IMR-90 (cell line): ENCODE measurements at regions not wholly inside any gene's neighbourhood (a gene's known extent, or its start where the extent isn't known, plus 50 kb on each side); places are given as distances from the start of the nearest gene placed in this dataset.

Experiments
- ATAC-seq: fragments of 200-7000 bp; cut with Tn5 transposase; 2 replicates; pipeline ENCODE4 v1.9.1; 2020; ENCODE audit warnings: low read depth, mild to moderate bottlenecking, moderate library complexity
- BruUV-seq: library from RNA; stranded (reverse); fragments of 400-500 nt; replicated peaks from 2 replicates; lab custom pipeline; 2021; lab: Mats Ljungman, UMichigan
- CTCF ChIA-PET: fragments of 300-600 bp; formaldehyde crosslinking; extraction: SDS; loops from one replicate; lab custom pipeline; 2021; ENCODE audit warnings: antibody characterized with exemption; lab: Yijun Ruan, JAX
- POLR2A ChIA-PET: fragments of 300-600 bp; sonication (Branson Sonifier 250); formaldehyde crosslinking; loops from one replicate; lab custom pipeline; 2022; ENCODE audit warnings: antibody characterized with exemption; ENCODE audit not compliant: unreplicated experiment; lab: Charles Lee
- DNase-seq: peaks from one replicate; pipeline ENCODE4 v3.0.0; 2013
- H2AFZ ChIP-seq: replicated peaks from 2 replicates; pipeline ENCODE3; 2013; ENCODE audit warnings: low read length, mild to moderate bottlenecking; ENCODE audit not compliant: poor library complexity
- H2AK5ac ChIP-seq: 2 replicates; pipeline ENCODE4 v1.6.1; 2013; ENCODE audit warnings: low read depth, low read length, inconsistent platforms
- H2AK9ac ChIP-seq: replicated peaks from 2 replicates; pipeline ENCODE3; 2013; ENCODE audit warnings: mild to moderate bottlenecking, low read depth, low read length, moderate library complexity; ENCODE audit not compliant: poor library complexity
- H2BK120ac ChIP-seq: 2 replicates; pipeline ENCODE4 v1.6.1; 2013; ENCODE audit warnings: low read depth, low read length, inconsistent platforms
- H2BK15ac ChIP-seq: 3 replicates; pipeline ENCODE4 v1.6.1; 2013; ENCODE audit warnings: low read depth, low read length, inconsistent platforms
- H2BK20ac ChIP-seq: 2 replicates; pipeline ENCODE4 v1.6.1; 2013; ENCODE audit warnings: low read depth, mild to moderate bottlenecking, inconsistent platforms, low read length, moderate library complexity
- H2BK5ac ChIP-seq: 2 replicates; pipeline ENCODE4 v1.6.1; 2013; ENCODE audit warnings: mild to moderate bottlenecking, low read depth, low read length, inconsistent platforms; ENCODE audit not compliant: poor library complexity, severe bottlenecking
- H3K14ac ChIP-seq: replicated peaks from 2 replicates; pipeline ENCODE4 v1.6.1; 2013; ENCODE audit warnings: low read depth, low read length, inconsistent platforms
- H3K18ac ChIP-seq: 2 replicates; pipeline ENCODE4 v1.6.1; 2013; ENCODE audit warnings: low read depth, low read length, control low read depth
- H3K23ac ChIP-seq: 2 replicates; pipeline ENCODE4 v1.6.1; 2013; ENCODE audit warnings: low read depth, low read length, inconsistent platforms
- H3K27ac ChIP-seq: 2 replicates; pipeline ENCODE4 v1.5.1; 2013; ENCODE audit warnings: mild to moderate bottlenecking, control low read depth, low read length; ENCODE audit not compliant: insufficient read depth
- H3K27me3 ChIP-seq: 2 replicates; pipeline ENCODE4 v1.6.1; 2013; ENCODE audit warnings: low read length; ENCODE audit not compliant: control insufficient read depth, insufficient read depth
- H3K36me3 ChIP-seq: 2 replicates; pipeline ENCODE4 v1.6.1; 2013; ENCODE audit warnings: low read length, mixed read lengths; ENCODE audit not compliant: control insufficient read depth, insufficient read depth
- H3K4ac ChIP-seq: 2 replicates; pipeline ENCODE4 v1.6.1; 2013; ENCODE audit warnings: low read depth, low read length, inconsistent platforms
- H3K4me1 ChIP-seq: 2 replicates; pipeline ENCODE4 v1.6.1; 2013; ENCODE audit warnings: low read length, mixed read lengths; ENCODE audit not compliant: control insufficient read depth, insufficient read depth
- H3K4me2 ChIP-seq: 2 replicates; pipeline ENCODE4 v1.6.1; 2013; ENCODE audit warnings: low read depth, mild to moderate bottlenecking, control low read depth, low read length, moderate library complexity
- H3K4me3 ChIP-seq: 2 replicates; pipeline ENCODE4 v1.5.1; 2013; ENCODE audit warnings: low read depth, mild to moderate bottlenecking, control low read depth, low read length, moderate library complexity; ENCODE audit not compliant: insufficient read depth
- H3K56ac ChIP-seq: 2 replicates; pipeline ENCODE4 v1.6.1; 2013; ENCODE audit warnings: low read length, inconsistent platforms; ENCODE audit not compliant: insufficient read depth; ENCODE audit errors: extremely low read depth
- H3K79me1 ChIP-seq, 2 experiments: 2 replicates each; pipeline ENCODE4 v1.6.1; 2013; ENCODE audit warnings: low read length in 2 of 2, inconsistent platforms in 1 of 2, low read depth in 1 of 2
- H3K9ac ChIP-seq: 2 replicates; pipeline ENCODE4 v1.6.1; 2013; ENCODE audit warnings: low read depth, low read length, control low read depth
- H3K9me1 ChIP-seq: 2 replicates; pipeline ENCODE4 v1.6.1; 2013; ENCODE audit warnings: low read length, inconsistent platforms; ENCODE audit not compliant: insufficient read depth
- H3K9me3 ChIP-seq: 2 replicates; pipeline ENCODE4 v1.6.1; 2013; ENCODE audit warnings: low read length; ENCODE audit not compliant: control insufficient read depth, insufficient read depth
- H4K20me1 ChIP-seq: 2 replicates; pipeline ENCODE4 v1.6.1; 2013; ENCODE audit warnings: low read length, inconsistent platforms; ENCODE audit not compliant: insufficient read depth
- H4K5ac ChIP-seq: 2 replicates; pipeline ENCODE4 v1.6.1; 2013; ENCODE audit warnings: mild to moderate bottlenecking, low read depth, low read length, control low read depth
- H4K8ac ChIP-seq, 2 experiments: 2 replicates each; pipeline ENCODE4 v1.6.1; 2013; ENCODE audit warnings: low read depth in 2 of 2, low read length in 2 of 2, control low read depth in 1 of 2, inconsistent platforms in 1 of 2
- H4K91ac ChIP-seq: 2 replicates; pipeline ENCODE4 v1.6.1; 2013; ENCODE audit warnings: low read depth, low read length, inconsistent platforms; ENCODE audit not compliant: insufficient read depth
- BHLHE40 ChIP-seq: fragments of 150-350 bp; IDR thresholded peaks from 2 replicates; pipeline ENCODE4 v1.6.1; 2016; ENCODE audit warnings: mild to moderate bottlenecking, low read depth, low read length
- CEBPB ChIP-seq: IDR thresholded peaks from 2 replicates; pipeline ENCODE4 v1.6.1; 2012; ENCODE audit warnings: low read depth, low read length, improper control_type of control experiment
- POLR2A ChIP-seq: IDR thresholded peaks from 2 replicates; pipeline ENCODE4 v1.6.1; 2012; ENCODE audit warnings: mild to moderate bottlenecking, low read depth, low read length
- RFX5 ChIP-seq: IDR thresholded peaks from 2 replicates; pipeline ENCODE4 v1.8.0; 2012; ENCODE audit warnings: low read depth, mild to moderate bottlenecking, low read length, moderate library complexity
- SMC3 ChIP-seq: fragments of 150-350 bp; IDR thresholded peaks from 2 replicates; pipeline ENCODE4 v1.6.1; 2016; ENCODE audit warnings: low read depth, mild to moderate bottlenecking, antibody characterized with exemption, low read length, moderate library complexity
- WGBS, 2 experiments: methylation state at CpG; one replicate each; pipeline versions ENCODE4 v1.1.5 to v1.1.7; 2013; ENCODE audit warnings: missing lambda C conversion rate in 2 of 2; ENCODE audit not compliant: insufficient read length in 1 of 2; ENCODE audit errors: extremely low coverage in 2 of 2; 5-methylcytosine and 5-hydroxymethylcytosine counted together
- dilution Hi-C: fragments of 300-500 bp; cut with HindIII; formaldehyde crosslinking; loops from one replicate; pipeline ENCODE4 v1.14.3; 2018; ENCODE audit warnings: low sequenced_read_pairs; ENCODE audit not compliant: unreplicated experiment
- in situ Hi-C: fragments of 300-500 bp; cut with MboI; formaldehyde crosslinking; loops from 3 replicates; pipeline ENCODE4 v1.14.3; 2019; ENCODE audit warnings: low sequenced_read_pairs, inconsistent platforms, mixed read lengths
- intact Hi-C: fragments of 100-400 bp; cut with micrococcal nuclease; formaldehyde crosslinking; loops from 2 replicates; pipeline ENCODE4 v1.10.0; 2022

GRCh38 chr2:145049475-145049874 lies 529.6 kb upstream of the ZEB2 start:
- Histone ChIP-seq H4K8ac (no peak overlapping the region), H3K56ac (no peak overlapping the region), H3K9ac (no peak overlapping the region), H3K4ac (no peak overlapping the region), H2BK5ac (no peak overlapping the region), H3K36me3 (no peaks in the 10 kb centered on the region), H4K5ac (no peak overlapping the region), H3K27me3 (no peaks in the 10 kb centered on the region), H3K14ac (no peak overlapping the region), H2BK120ac (no peak overlapping the region), H4K20me1 (no peaks in the 10 kb centered on the region), H2BK15ac (no peak overlapping the region), H3K4me2 (no peak overlapping the region), H3K4me3 (no peak overlapping the region), H3K18ac (no peak overlapping the region), H3K4me1 (no peaks in the 10 kb centered on the region), H2AK5ac (no peak overlapping the region), H3K23ac (no peak overlapping the region), H4K91ac (no peak overlapping the region), H3K27ac (no peak overlapping the region), H2AK9ac (no peak overlapping the region), H2BK20ac (no peak overlapping the region), H3K79me1 (no peaks in the 10 kb centered on the region), H2AFZ (no peak overlapping the region), H3K9me3 (no peaks in the 10 kb centered on the region), H3K9me1 (no peaks in the 10 kb centered on the region)
- CTCF ChIA-PET: no interaction called here
- POLR2A ChIA-PET: no interaction called here
- no CpG with 5 or more reads among the region's 3 CpGs for WGBS, 2 experiments
- DNase-seq (no peak), ATAC-seq (no peak)
- no TSS peak for BruUV-seq
- intact Hi-C loops: no loop called here
- dilution Hi-C loops: no loop called here
- no peak for TF ChIP-seq RFX5
- TF ChIP-seq SMC3: no peak
- no peak for TF ChIP-seq BHLHE40
- TF ChIP-seq POLR2A: no peak
- no peak for TF ChIP-seq CEBPB
- in situ Hi-C loops: no loop called here
